Hindlimb muscle (tissue), 1 donor: ENCODE measurements at regions not wholly inside any gene's neighbourhood (a gene's known extent, or its start where the extent isn't known, plus 50 kb on each side); places are given as distances from the start of the nearest gene placed in this dataset.
"Not testable (repeated sequence)": the region's sequence is repeated elsewhere in the genome, so short reads cannot be mapped to it uniquely, and the experiment has no call there.

Experiments used
- DNase-seq: peaks from one replicate; pipeline ENCODE4 v3.0.0-alpha.2; 2013

- peak; percentile 35 for DNase-seq
Observed at GRCh38 chr9:100714372-100715099, 136.7 kb downstream of the CAVIN4 start.

DNA sequence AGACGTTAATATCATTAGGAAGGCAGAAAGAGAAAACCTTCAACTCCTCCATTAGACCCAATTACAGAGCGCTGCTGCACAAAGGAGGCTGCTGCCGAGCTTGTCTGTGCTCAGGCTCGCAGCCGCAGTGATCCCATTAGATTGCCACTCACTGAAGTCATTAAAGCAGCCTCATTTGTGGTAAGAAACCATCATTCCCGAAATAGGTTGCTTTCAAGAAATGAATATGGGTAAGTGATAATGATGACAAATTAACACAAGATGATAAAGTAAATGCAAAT lies 137.2 kb downstream of the CAVIN4 start:
- no peak for DNase-seq

- DNase-seq: no peak
Observed at GRCh38 chr9:100718717-100719116, 140.8 kb downstream of the CAVIN4 start.

DNA sequence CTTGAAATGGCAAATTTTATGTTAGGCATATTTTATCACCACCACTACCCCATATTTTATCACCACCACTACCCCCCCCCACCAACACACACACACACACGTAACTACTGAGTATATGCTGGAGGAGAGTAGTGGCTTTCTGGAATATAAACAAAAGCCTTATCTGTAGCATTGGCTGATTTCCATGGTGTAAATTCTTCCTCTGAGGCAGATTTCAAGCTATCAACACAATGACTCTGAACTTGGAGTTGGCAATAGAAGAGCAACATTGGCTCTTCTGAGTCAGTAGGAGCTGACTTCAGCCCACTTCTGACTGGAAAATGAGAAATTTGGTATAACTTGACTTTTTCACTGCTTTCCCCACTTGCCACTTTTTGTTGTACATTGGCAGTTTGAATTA lies 143.0 kb downstream of the CAVIN4 start:
- no peak for DNase-seq

DNA sequence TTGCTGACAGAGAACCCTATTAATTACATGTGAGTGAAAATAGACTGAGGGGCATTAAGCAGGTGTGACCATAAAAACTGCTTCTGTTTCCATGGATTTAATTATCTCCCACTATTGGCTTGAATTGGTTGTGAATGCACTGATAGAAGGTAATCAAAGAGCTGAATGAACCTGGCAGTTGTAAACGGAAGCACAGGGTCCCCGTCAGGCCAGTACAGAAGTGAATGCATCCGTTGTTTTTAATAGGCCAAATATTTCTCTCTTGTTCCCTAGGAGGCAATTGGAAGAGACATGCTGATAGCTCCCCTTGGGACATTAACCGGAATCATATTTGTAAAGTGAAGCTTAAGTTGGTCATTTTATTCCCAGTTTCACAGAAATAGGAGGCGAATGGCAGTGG lies 147.0 kb downstream of the CAVIN4 start:
- no peak for DNase-seq

DNA sequence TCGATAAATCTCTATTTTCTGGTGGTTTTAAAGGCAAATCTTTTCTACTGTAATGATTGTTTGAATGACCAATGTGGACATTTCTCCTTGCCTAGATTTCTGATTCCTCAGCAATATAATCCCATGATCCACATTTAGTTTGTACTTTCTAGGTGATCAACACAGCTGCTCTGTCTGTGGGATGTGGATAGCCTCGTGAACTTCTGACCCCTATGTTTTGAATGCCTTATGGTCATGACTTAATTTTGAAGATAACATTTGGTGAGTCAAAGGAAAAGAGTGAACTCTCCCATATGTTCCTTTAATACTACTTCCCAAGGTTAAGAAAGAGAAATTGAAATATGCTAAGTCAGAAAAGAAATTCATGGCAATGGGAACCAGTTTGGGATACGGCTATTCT lies 147.5 kb downstream of the CAVIN4 start:
- no peak for DNase-seq

DNA sequence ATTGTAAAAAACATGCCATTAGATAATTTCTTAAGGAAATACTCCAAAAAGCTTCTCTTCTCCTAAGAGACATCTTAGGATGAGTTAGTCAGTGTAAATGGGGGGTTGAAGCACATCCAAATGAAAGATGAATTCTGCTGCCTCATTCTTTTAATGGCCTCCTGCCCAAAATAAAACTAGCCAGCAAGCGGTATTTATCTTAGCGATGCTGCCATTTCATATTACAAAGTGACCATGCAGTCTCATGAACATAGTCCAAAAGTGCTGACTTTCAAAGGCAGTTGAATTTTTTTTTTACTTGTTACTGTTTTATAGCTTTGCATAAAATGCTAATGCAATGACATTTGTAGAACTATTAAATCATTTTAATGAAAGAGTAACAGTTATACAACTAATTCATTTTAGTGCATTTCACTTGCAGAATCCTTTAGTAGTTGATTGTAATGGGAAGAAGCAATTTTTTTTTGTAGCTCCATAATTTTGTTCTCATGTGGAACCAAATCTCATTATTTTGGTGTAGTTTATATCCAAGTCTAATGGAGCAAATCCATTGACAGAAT lies 151.5 kb downstream of the CAVIN4 start:
- DNase-seq: peak; percentile 4

DNA sequence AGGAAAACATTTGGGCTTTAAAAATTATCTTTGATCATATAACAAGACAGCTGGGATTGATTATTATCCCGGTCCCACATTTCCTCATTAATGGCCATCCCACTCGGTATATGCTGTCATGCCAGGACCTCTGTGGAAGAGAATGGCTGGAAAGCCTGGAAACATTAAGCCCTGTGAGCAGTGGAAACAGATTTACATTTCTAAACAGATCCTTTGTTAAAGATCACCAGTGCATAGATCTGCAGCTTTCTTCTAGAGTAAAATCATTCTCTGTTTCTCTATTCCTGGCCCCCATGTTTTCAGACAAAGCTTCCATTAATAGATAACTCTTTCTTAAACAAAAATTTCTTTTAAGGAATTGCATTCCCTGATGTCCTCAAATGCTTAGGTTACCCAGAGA lies 152.2 kb downstream of the CAVIN4 start:
- DNase-seq: no peak

- DNase-seq: no peak
Observed at GRCh38 chr9:100731038-100731556, 153.2 kb downstream of the CAVIN4 start.

DNA sequence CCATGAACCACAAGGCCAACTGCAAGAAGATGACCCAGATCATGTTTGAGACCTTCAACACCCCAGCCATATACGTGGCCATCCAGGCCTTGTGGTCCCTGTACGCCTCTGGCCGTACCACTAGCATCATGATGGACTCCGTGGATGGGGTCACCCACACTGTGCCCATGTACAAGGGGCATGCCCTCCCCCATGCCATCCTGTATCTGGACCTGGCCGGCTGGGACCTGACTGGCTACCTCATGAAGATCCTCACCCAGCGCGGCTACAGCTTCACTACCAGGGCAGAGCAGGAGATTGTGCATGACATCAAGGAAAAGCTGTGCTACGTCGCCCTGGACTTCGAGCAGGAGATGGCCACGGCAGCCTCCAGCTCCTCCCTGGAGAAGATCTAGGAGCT lies 153.7 kb downstream of the CAVIN4 start:
- DNase-seq: no peak

- no peak for DNase-seq
Observed at GRCh38 chr9:100739208-100739607, 161.3 kb downstream of the CAVIN4 start.

- no peak for DNase-seq
Observed at GRCh38 chr9:100739666-100740065, 161.8 kb downstream of the CAVIN4 start.

DNA sequence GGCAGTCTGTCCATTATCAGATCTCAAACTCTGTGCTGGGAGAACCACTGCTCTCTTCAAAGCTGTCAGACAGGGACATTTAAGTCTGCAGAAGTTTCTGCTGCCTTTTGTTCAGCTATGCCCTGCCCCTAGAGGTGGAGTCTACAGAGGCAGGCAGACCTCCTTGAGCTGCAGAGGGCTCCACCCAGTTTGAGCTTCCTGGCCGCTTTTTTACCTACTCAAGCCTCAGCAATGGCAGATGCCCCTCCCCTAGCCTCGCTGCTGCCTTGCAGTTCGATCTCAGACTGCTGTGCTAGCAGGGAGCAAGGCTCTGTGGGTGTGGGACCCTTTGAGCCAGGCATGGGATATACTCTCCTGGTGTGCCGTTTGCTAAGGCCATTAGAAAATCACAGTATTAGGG lies 171.1 kb downstream of the CAVIN4 start:
- DNase-seq: not testable (repeated sequence)

DNA sequence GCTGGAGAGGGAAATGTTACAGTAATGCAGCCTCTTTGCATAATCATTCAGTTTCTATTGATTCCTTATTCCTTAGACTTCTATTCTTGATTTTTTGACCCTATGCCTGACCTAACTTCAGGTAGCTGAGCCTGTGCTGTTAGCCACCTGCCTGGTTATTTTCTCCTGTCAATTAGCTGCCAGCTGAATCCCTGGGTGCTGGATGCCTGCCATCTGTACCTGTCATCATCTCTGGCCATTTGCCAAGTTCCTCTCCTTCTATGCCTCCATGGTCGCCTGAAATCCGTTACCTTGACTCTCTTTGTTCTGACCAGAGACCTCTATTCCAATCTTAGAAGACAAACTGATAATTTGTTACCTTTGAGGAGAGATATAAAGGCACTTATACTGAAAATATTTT lies 178.3 kb downstream of the CAVIN4 start:
- DNase-seq: no peak

DNA sequence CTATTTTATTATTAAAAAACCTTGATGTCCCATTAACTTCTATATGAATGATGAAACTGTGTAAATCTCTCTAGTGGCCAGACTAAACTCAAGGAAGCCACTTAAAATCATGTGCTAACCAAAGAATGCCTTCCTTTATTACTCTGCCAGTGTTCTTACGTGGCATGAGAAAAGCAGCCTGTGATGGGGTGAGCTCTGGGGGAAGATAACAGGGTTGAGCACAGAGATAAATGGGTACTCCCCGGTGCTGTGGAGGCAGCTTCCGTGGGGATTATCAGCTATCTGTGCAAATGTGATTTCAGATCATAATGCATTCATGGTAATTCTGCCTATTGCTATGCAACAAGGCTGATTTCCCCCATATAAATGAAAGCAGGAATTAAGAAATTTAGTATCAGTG lies 181.3 kb downstream of the CAVIN4 start:
- no peak for DNase-seq

GRCh38 chr9:100761276-100761802 lies 183.5 kb downstream of the CAVIN4 start:
- DNase-seq: no peak

DNA sequence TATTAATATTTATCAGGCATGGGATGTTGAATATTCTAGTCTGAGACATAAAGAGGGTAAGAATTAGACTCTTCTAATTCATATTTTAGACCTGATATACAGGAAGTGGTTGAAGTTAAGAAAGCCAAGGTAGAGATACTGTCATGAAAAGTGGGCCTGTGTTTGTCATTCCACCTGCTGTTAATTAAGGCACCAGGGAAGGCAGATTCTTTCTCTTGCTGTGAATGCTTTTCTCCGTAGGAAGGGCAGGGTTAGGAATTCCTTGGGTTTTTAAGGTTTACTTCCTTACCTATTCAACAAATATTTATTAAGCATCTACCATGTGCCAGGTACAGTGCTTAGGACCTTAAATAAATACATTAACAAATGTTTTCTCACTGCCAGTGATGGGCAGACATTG lies 196.4 kb downstream of the CAVIN4 start:
- DNase-seq: no peak

DNA sequence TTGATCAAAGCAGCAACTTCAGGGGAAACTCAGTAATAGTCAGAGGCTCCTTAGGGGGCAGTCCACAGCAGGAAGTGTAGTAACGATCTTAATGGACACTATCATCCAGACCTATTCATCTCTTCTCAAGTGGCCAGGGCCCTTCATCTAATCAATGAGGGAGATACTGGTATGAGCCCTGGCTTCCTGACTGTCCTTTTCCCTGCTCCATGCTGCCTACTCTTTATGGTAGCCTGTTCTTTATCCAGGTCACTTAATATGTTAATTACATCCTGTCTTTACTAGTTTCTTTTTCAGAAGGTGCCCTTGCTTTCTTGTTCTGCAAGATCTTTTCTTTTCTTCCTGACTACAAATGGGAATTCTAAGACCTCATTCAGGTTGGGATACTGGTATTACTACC lies 197.1 kb downstream of the CAVIN4 start:
- DNase-seq: no peak

DNA sequence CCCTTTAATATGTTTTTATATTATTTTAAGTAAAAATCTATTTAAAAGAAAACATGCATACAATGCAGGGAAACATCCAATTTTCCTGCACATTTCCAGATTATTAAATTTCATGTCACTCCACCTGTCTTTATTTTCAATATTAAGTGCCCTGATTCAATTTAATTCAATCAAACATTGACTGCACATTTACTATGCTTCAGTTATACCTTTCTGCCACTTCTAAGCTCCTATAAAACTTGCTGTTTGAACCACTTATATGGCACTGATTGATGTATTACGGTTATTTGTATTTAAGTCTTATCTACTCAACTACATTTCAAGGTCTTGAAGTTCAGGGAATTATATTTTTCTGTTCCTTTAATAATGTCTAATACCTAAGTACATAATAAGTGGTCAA lies 198.0 kb downstream of the CAVIN4 start:
- DNase-seq: no peak

- no peak for DNase-seq
Observed at GRCh38 chr9:100784755-100785154, 206.9 kb downstream of the CAVIN4 start.

- DNase-seq: no peak
Observed at GRCh38 chr9:100785946-100786345, 208.1 kb downstream of the CAVIN4 start.

DNA sequence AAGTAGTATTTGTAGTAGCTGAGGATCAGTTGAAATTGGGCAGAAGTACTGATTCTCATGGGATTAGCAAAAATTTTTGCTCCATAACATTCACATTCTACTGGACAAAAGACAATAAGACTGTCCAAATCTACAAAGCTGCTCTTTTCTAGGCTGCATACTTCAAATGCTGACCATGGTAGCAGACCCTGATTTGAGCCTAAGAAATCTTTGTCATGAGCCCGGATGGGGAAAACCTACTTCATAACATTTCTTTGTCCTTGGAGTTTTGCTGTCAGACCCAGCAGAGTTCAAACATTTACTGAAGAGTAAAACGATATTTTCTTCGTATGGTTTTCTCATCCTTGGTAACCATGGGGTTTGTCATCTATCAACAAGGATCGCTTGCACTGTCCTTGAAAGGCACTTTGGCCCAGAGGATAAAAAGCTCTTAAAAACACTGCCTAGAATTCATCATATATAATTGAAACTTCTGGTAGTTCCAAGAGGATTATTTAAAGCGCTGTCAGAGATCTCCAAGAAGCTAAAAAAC lies 216.9 kb downstream of the CAVIN4 start:
- no peak for DNase-seq

GRCh38 chr9:100803956-100804355 lies 224.6 kb upstream of the PLPPR1 start:
- DNase-seq: no peak

DNA sequence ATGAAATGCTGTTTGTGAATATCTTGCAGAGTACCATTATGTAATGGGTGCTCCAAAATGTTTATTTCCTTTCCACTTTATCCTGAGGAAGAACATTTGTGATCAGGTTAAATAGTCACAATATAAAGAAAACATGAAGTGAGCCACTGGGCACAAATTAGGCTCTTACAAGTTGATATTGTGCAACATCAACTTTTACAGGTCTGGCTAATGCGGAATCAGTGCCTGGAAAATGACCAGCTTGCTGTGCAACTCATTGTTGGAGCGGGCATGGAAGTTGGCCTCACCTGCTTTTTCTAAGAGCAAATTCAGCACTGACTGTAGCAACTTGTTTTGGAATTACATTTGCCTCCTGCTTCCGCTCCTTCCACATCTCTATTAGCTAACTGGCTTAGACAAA lies 216.9 kb upstream of the PLPPR1 start:
- DNase-seq: no peak
